ENCODE measurements at regions not wholly inside any gene's neighbourhood (a gene's known extent, or its start where the extent isn't known, plus 50 kb on each side); places are given as distances from the start of the nearest gene placed in this dataset.

DNA sequence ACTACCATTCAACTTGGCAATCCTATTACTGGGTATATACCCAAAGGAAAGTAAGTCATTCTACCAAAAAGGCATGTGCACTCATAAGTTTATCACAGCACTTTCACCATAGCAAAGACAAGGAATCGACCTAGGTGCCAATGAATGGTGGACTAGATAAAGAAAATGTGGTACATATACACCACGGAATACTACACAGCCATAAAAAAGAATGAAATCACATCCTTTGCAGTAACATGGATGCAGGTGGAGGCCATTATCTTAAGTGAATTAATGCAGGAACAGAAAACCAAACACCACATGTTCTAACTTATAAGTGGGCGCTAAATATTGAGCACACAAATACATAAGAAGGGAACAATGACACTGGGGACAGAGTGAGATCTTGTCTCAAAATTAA, 65.8 kb upstream of the SUB1 start:
- TF ChIP-seq, protein P1, sequence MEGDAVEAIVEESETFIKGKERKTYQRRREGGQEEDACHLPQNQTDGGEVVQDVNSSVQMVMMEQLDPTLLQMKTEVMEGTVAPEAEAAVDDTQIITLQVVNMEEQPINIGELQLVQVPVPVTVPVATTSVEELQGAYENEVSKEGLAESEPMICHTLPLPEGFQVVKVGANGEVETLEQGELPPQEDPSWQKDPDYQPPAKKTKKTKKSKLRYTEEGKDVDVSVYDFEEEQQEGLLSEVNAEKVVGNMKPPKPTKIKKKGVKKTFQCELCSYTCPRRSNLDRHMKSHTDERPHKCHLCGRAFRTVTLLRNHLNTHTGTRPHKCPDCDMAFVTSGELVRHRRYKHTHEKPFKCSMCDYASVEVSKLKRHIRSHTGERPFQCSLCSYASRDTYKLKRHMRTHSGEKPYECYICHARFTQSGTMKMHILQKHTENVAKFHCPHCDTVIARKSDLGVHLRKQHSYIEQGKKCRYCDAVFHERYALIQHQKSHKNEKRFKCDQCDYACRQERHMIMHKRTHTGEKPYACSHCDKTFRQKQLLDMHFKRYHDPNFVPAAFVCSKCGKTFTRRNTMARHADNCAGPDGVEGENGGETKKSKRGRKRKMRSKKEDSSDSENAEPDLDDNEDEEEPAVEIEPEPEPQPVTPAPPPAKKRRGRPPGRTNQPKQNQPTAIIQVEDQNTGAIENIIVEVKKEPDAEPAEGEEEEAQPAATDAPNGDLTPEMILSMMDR (IDR thresholded peaks at IDR 0.05) = no peak
- TF ChIP-seq POLR2A (IDR thresholded peaks at IDR 0.05) = no peak

All from heart left ventricle (tissue), 13 donors.